Activated T-helper 17 cell treated with anti-CD3 and anti-CD28 coated beads, Interleukin-2, amount 50 U/mL, for 72 hours (primary cell): ENCODE measurements at regions not wholly inside any gene's neighbourhood (a gene's known extent, or its start where the extent isn't known, plus 50 kb on each side); places are given as distances from the start of the nearest gene placed in this dataset.

ENCODE experiments used
- ATAC-seq: fragments of 150-1000 bp; cut with Tn5 transposase; replicated peaks from 2 replicates; pipeline ENCODE4 v1.10.0; 2021; ENCODE audit warnings: mild to moderate bottlenecking, moderate library complexity
- H3K27ac Mint-ChIP-seq: one replicate; pipeline ENCODE4 v1.8.0; 2022; ENCODE audit warnings: mixed read lengths
- H3K27me3 Mint-ChIP-seq: one replicate; pipeline ENCODE4 v1.8.0; 2022; ENCODE audit warnings: mixed read lengths
- H3K36me3 Mint-ChIP-seq: one replicate; pipeline ENCODE4 v1.8.0; 2022; ENCODE audit warnings: low read depth, mild to moderate bottlenecking, mixed read lengths
- H3K4me1 Mint-ChIP-seq: one replicate; pipeline ENCODE4 v1.8.0; 2022; ENCODE audit warnings: mixed read lengths
- H3K4me3 Mint-ChIP-seq: one replicate; pipeline ENCODE4 v1.8.0; 2022; ENCODE audit warnings: mild to moderate bottlenecking, mixed read lengths
- H3K9me3 Mint-ChIP-seq: one replicate; pipeline ENCODE4 v1.8.0; 2022; ENCODE audit warnings: mixed read lengths

- peaks cover 4% of the 10 kb centered on the region for H3K4me1 Mint-ChIP-seq
- no peak for ATAC-seq
- no peaks in the 10 kb centered on the region for H3K36me3 Mint-ChIP-seq
- H3K4me3 Mint-ChIP-seq = no peak overlapping the region
- H3K27me3 Mint-ChIP-seq = peaks cover 4% of the 10 kb centered on the region
- no peak overlapping the region for H3K27ac Mint-ChIP-seq
- H3K9me3 Mint-ChIP-seq = no peaks in the 10 kb centered on the region
Measured at GRCh38 chr4:173924561-173924960, 358.9 kb downstream of the FBXO8 start.

- Mint-ChIP-seq H3K36me3 (no peaks in the 10 kb centered on the region), H3K4me3 (no peak overlapping the region), H3K27ac (no peak overlapping the region), H3K9me3 (no peaks in the 10 kb centered on the region), H3K4me1 (peaks cover 4% of the 10 kb centered on the region), H3K27me3 (peaks cover 4% of the 10 kb centered on the region)
- ATAC-seq = no peak
Measured at GRCh38 chr4:173919861-173920260, 363.6 kb downstream of the FBXO8 start.

DNA sequence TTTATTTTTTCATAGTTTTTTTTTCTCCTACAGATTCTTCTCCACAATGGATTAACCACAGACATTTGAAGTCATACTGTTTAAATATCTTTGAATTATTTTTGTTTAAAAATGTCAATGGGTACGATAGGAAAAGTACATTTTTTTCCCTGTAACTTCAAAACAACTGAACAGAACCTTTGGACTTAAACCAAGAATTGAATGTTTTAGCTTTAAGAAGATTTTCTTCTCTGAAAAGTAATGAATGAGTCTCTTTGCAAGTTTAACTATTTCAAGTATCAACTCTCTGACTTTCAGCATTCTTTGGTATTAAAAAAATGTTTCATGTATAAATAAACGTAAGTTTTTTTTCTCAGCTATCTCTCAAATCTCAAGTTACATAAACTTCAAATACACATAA, 364.3 kb downstream of the FBXO8 start:
- no peaks in the 10 kb centered on the region for H3K4me1 Mint-ChIP-seq
- no peak overlapping the region for H3K27ac Mint-ChIP-seq
- no peaks in the 10 kb centered on the region for H3K27me3 Mint-ChIP-seq
- H3K4me3 Mint-ChIP-seq = no peak overlapping the region
- H3K9me3 Mint-ChIP-seq = no peaks in the 10 kb centered on the region
- no peak for ATAC-seq
- H3K36me3 Mint-ChIP-seq = no peaks in the 10 kb centered on the region

- no peak for ATAC-seq
- Mint-ChIP-seq H3K27ac (no peak overlapping the region), H3K27me3 (peaks cover 2% of the 10 kb centered on the region), H3K36me3 (no peaks in the 10 kb centered on the region), H3K4me1 (no peaks in the 10 kb centered on the region), H3K4me3 (no peak overlapping the region), H3K9me3 (no peaks in the 10 kb centered on the region)
Measured at GRCh38 chr4:173917255-173917960, 366.1 kb downstream of the FBXO8 start.

- Mint-ChIP-seq H3K36me3 (no peaks in the 10 kb centered on the region), H3K27ac (no peak overlapping the region), H3K4me3 (no peak overlapping the region), H3K27me3 (peaks cover 3% of the 10 kb centered on the region), H3K9me3 (no peaks in the 10 kb centered on the region), H3K4me1 (no peaks in the 10 kb centered on the region)
- no peak for ATAC-seq
Measured at GRCh38 chr4:173913496-173913895, 370.0 kb downstream of the FBXO8 start.

- Mint-ChIP-seq H3K4me3 (no peak overlapping the region), H3K27me3 (peaks cover 3% of the 10 kb centered on the region), H3K36me3 (no peaks in the 10 kb centered on the region), H3K27ac (no peak overlapping the region), H3K9me3 (no peaks in the 10 kb centered on the region), H3K4me1 (no peaks in the 10 kb centered on the region)
- no peak for ATAC-seq
Measured at GRCh38 chr4:173912384-173912783, 371.1 kb downstream of the FBXO8 start.

DNA sequence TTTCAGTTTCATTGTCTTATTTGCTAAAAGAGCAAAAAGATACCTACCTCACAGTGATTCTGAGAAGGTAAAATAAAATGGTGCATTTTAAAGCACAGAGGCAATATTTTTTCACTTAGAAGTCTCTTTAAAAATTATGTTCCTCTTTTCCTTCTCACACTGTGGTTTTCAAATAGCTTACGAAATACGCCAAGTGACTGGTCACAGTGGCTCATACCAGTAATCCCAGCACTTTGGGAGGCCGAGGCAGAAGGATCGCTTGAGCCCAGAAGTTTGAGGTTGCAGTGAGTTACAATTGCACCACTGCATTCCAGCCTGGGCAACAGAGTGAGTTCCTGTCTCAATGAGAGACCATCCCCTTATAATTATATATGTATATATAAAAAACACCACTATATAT, 372.6 kb downstream of the FBXO8 start:
- no peaks in the 10 kb centered on the region for H3K4me1 Mint-ChIP-seq
- no peaks in the 10 kb centered on the region for H3K9me3 Mint-ChIP-seq
- ATAC-seq = no peak
- no peak overlapping the region for H3K4me3 Mint-ChIP-seq
- no peak overlapping the region for H3K27ac Mint-ChIP-seq
- H3K36me3 Mint-ChIP-seq = no peaks in the 10 kb centered on the region
- peaks cover 3% of the 10 kb centered on the region for H3K27me3 Mint-ChIP-seq

DNA sequence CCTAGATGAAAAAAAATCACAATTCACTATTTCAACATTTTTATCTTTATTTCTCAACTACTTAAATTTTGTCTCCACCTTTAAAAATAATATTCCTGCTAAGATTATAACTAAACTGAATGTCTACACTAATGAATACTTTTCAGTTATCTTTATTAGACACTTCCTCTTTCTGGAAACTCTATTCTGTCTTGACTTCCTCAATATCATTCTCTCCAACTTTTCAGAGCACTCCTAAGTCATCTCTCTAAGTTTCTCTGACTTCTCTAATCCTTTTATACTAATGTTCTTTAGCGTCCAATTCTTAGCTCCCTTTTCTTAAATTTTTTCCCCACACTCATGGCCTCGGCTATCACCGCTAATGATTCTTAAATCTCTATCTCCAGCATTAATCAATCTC, 374.2 kb downstream of the FBXO8 start:
- H3K9me3 Mint-ChIP-seq = no peaks in the 10 kb centered on the region

DNA sequence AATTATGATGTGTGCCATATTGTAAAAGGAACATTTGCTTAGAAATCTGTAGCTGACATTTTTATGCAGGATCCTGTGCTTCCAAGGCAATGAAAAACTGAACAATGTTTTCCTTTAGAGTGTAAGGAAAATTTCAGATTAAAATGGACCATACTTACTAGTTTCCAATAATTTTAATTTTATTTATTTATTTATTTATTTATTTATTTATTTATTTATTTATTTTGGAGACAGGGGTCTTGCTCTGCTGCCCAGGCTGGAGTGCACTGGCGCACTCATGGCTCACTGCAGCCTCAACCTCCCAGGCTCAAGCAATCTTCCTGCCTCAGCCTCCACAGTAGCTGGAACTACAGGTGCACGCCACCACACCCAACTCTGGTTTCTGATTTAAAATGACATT, 369.8 kb upstream of the HAND2 start:
- no peaks in the 10 kb centered on the region for H3K36me3 Mint-ChIP-seq
- no peaks in the 10 kb centered on the region for H3K4me1 Mint-ChIP-seq
- peaks cover 3% of the 10 kb centered on the region for H3K9me3 Mint-ChIP-seq
- ATAC-seq = no peak
- H3K4me3 Mint-ChIP-seq = no peak overlapping the region
- no peak overlapping the region for H3K27ac Mint-ChIP-seq
- peaks cover 4% of the 10 kb centered on the region for H3K27me3 Mint-ChIP-seq

More for the DNA sequence above, 374.2 kb downstream of the FBXO8 start:
- Mint-ChIP-seq H3K4me1 (no peaks in the 10 kb centered on the region), H3K4me3 (no peak overlapping the region), H3K36me3 (no peaks in the 10 kb centered on the region), H3K27ac (no peak overlapping the region), H3K27me3 (peaks cover 3% of the 10 kb centered on the region)
- no peak for ATAC-seq

DNA sequence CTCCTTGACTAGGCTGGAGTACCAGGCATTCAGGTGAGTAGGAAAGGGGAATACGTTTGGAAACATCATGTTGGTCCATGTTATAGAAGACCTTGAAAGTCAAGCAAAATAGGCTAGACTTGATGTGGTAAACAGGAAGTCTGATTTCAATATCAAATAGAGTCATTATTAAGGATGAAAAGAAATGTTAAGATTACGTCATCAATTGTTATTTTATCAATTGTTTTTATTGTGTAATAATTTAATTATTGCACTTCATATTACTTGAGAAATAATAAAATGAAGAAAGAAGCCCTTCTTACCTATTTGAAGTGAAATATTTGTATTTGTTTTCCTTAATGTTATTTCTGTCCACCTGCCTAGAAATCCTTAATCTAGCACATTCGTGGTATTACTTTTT, 361.0 kb upstream of the HAND2 start:
- no peak for ATAC-seq
- Mint-ChIP-seq H3K4me3 (no peak overlapping the region), H3K36me3 (no peaks in the 10 kb centered on the region), H3K4me1 (no peaks in the 10 kb centered on the region), H3K9me3 (peaks cover 10% of the 10 kb centered on the region), H3K27me3 (no peaks in the 10 kb centered on the region), H3K27ac (no peak overlapping the region)

DNA sequence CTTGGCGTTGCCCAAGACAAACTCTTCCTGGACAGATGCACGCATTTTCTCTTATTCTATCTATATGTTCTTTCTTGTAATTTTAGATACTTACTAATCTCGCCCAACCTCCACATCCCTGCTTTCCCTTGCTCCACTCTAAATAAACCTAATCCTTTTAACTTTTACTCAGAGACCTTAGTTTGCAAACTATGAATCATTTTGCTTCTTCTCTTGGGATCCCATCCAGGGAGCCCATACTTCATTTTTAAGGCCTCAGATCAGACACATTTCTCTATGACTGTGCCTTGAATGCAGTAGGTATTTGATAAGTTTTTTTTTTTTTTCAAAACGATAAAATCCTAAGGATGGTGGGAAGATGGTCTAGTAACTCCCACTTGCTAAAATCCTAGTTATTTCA, 353.8 kb upstream of the HAND2 start:
- Mint-ChIP-seq H3K27ac (no peak overlapping the region), H3K9me3 (peaks cover 4% of the 10 kb centered on the region), H3K4me1 (no peaks in the 10 kb centered on the region), H3K27me3 (no peaks in the 10 kb centered on the region), H3K36me3 (no peaks in the 10 kb centered on the region), H3K4me3 (no peak overlapping the region)
- ATAC-seq = no peak

DNA sequence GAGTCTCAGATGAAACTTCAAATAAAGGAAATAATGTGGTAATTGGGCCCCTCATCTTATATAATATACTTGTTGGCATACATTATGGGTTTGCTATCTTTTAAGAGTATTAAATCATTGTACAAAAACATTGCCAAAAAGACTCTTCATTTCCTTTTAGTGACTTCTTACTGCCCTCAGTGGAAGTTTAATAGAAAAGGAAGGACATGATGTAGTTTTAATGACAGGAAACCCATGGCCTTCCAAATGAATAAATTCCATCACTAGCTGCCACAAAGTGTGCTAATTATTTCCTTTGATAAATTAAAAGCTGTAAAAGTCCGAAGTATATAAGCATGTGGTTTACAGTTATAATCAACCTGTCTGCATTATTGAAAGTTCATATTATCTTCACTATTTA, 350.9 kb upstream of the HAND2 start:
- Mint-ChIP-seq H3K4me1 (no peaks in the 10 kb centered on the region), H3K27me3 (no peaks in the 10 kb centered on the region), H3K27ac (no peak overlapping the region), H3K4me3 (no peak overlapping the region), H3K9me3 (no peaks in the 10 kb centered on the region), H3K36me3 (no peaks in the 10 kb centered on the region)
- no peak for ATAC-seq

- ATAC-seq = no peak
- H3K27ac Mint-ChIP-seq = no peak overlapping the region
- no peaks in the 10 kb centered on the region for H3K9me3 Mint-ChIP-seq
- H3K36me3 Mint-ChIP-seq = no peaks in the 10 kb centered on the region
- no peaks in the 10 kb centered on the region for H3K4me1 Mint-ChIP-seq
- H3K4me3 Mint-ChIP-seq = no peak overlapping the region
- H3K27me3 Mint-ChIP-seq = no peaks in the 10 kb centered on the region
Measured at GRCh38 chr4:173879509-173879908, 349.5 kb upstream of the HAND2 start.

DNA sequence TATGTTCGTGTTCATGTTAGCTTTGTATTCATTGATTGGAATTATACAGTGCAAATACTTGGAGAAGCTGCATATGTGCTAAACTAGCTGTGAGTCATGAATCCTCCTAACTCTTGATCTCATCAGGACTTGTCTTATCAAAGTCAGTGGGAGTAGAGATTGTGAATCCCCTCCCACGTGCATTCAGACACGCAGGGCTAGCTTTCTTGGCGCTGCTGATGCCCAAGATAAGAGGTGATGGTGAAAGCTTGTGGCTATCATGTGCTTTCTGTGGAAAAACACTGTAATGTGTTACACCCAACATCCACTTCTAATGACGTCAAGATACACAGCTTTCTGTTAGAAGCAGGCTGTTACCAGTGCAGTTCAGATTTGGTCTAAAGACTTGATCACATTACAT, 348.7 kb upstream of the HAND2 start:
- Mint-ChIP-seq H3K36me3 (no peaks in the 10 kb centered on the region), H3K27me3 (no peaks in the 10 kb centered on the region), H3K9me3 (no peaks in the 10 kb centered on the region), H3K27ac (no peak overlapping the region), H3K4me1 (no peaks in the 10 kb centered on the region), H3K4me3 (no peak overlapping the region)
- ATAC-seq = no peak

DNA sequence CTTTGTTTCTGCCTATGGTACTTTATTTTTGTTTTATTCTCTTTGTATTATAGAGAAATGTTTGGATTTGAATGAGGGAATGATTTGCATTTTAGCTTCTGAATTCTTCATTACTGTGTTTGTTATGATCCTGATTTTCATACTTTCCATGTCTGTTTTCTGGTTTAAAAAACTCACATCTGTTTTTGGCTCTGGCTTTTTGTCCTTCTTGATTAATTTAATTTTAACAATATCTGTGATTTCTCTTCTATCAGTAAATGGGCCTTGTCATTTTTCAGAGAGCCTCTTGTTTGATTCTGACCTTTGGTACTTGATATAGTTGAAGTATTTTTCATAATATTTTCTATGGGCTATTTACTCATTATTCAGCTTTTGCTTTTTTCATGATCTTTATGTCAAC, 341.6 kb upstream of the HAND2 start:
- H3K27ac Mint-ChIP-seq = no peak overlapping the region
- H3K4me3 Mint-ChIP-seq = no peak overlapping the region
- no peaks in the 10 kb centered on the region for H3K4me1 Mint-ChIP-seq
- peaks cover 3% of the 10 kb centered on the region for H3K27me3 Mint-ChIP-seq
- H3K9me3 Mint-ChIP-seq = no peaks in the 10 kb centered on the region
- no peaks in the 10 kb centered on the region for H3K36me3 Mint-ChIP-seq
- no peak for ATAC-seq
